SK-N-SH (cell line): ENCODE measurements at regions not wholly inside any gene's neighbourhood (a gene's known extent, or its start where the extent isn't known, plus 50 kb on each side); places are given as distances from the start of the nearest gene placed in this dataset.

Experiments
- EP300 ChIP-seq, 2 experiments: IDR thresholded peaks; 2 replicates each; pipeline versions ENCODE4 v1.4.0 to v1.6.1; 2012; ENCODE audit warnings: borderline replicate concordance in 1 of 2, low read depth in 1 of 2, low read length in 1 of 2
- FOSL2 ChIP-seq: IDR thresholded peaks from 2 replicates; pipeline ENCODE4 v1.4.0; 2012; ENCODE audit warnings: low read depth, mild to moderate bottlenecking, moderate library complexity, borderline replicate concordance
- MAX ChIP-seq: IDR thresholded peaks from 2 replicates; pipeline ENCODE4 v1.4.0; 2012; ENCODE audit warnings: low read depth
- MEF2A ChIP-seq: IDR thresholded peaks from 2 replicates; pipeline ENCODE4 v1.4.0; 2012; ENCODE audit warnings: low read depth, borderline replicate concordance
- POLR2AphosphoS5 ChIP-seq: IDR thresholded peaks from 2 replicates; pipeline ENCODE4 v1.6.1; 2012; ENCODE audit warnings: low read depth, low read length
- REST ChIP-seq: IDR thresholded peaks from 2 replicates; pipeline ENCODE4 v1.6.1; 2012; ENCODE audit warnings: mild to moderate bottlenecking, low read depth, low read length, moderate library complexity
- TAF1 ChIP-seq: IDR thresholded peaks from 2 replicates; pipeline ENCODE4 v1.6.1; 2012; ENCODE audit warnings: low read depth, mild to moderate bottlenecking, low read length, moderate library complexity, borderline replicate concordance
- TEAD4 ChIP-seq: IDR thresholded peaks from 2 replicates; pipeline ENCODE4 v1.4.0; 2012; ENCODE audit warnings: mild to moderate bottlenecking, borderline replicate concordance; ENCODE audit not compliant: insufficient read depth
- TF ChIP-seq, protein P1 (sequence below): fragments of 200-600 bp; sonication (generic); IDR thresholded peaks from 2 replicates; pipeline ENCODE4 v1.6.1; 2017; ENCODE audit warnings: antibody characterized with exemption, mild to moderate bottlenecking, moderate library complexity
- TF ChIP-seq, protein P2 (sequence below): IDR thresholded peaks from 2 replicates; pipeline ENCODE4 v1.4.0; 2012; ENCODE audit warnings: low read depth, borderline replicate concordance
- TF ChIP-seq, protein P3 (sequence below): IDR thresholded peaks from 2 replicates; pipeline ENCODE4 v1.4.0; 2012; ENCODE audit warnings: low read depth, borderline replicate concordance

GRCh38 chr5:4625206-4625896 is 514.8 kb upstream of the ADAMTS16 start:
- TF ChIP-seq, protein P1, sequence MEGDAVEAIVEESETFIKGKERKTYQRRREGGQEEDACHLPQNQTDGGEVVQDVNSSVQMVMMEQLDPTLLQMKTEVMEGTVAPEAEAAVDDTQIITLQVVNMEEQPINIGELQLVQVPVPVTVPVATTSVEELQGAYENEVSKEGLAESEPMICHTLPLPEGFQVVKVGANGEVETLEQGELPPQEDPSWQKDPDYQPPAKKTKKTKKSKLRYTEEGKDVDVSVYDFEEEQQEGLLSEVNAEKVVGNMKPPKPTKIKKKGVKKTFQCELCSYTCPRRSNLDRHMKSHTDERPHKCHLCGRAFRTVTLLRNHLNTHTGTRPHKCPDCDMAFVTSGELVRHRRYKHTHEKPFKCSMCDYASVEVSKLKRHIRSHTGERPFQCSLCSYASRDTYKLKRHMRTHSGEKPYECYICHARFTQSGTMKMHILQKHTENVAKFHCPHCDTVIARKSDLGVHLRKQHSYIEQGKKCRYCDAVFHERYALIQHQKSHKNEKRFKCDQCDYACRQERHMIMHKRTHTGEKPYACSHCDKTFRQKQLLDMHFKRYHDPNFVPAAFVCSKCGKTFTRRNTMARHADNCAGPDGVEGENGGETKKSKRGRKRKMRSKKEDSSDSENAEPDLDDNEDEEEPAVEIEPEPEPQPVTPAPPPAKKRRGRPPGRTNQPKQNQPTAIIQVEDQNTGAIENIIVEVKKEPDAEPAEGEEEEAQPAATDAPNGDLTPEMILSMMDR: no peak
- TF ChIP-seq, protein P2, sequence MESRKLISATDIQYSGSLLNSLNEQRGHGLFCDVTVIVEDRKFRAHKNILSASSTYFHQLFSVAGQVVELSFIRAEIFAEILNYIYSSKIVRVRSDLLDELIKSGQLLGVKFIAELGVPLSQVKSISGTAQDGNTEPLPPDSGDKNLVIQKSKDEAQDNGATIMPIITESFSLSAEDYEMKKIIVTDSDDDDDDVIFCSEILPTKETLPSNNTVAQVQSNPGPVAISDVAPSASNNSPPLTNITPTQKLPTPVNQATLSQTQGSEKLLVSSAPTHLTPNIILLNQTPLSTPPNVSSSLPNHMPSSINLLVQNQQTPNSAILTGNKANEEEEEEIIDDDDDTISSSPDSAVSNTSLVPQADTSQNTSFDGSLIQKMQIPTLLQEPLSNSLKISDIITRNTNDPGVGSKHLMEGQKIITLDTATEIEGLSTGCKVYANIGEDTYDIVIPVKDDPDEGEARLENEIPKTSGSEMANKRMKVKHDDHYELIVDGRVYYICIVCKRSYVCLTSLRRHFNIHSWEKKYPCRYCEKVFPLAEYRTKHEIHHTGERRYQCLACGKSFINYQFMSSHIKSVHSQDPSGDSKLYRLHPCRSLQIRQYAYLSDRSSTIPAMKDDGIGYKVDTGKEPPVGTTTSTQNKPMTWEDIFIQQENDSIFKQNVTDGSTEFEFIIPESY: no peak
- TF ChIP-seq MEF2A (no peak), TAF1 (no peak), TEAD4 (no peak), MAX (no peak), FOSL2 (no peak), POLR2AphosphoS5 (no peak), EP300 (IDR thresholded peaks at IDR 0.05; ENCODE audit: borderline replicate concordance in 1 of 2, low read depth in 1 of 2, low read length in 1 of 2) (no peak), REST (no peak)
- TF ChIP-seq, protein P3, sequence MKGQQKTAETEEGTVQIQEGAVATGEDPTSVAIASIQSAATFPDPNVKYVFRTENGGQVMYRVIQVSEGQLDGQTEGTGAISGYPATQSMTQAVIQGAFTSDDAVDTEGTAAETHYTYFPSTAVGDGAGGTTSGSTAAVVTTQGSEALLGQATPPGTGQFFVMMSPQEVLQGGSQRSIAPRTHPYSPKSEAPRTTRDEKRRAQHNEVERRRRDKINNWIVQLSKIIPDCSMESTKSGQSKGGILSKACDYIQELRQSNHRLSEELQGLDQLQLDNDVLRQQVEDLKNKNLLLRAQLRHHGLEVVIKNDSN: no peak
